Stomach (tissue), 8 donors: ENCODE measurements at regions not wholly inside any gene's neighbourhood (a gene's known extent, or its start where the extent isn't known, plus 50 kb on each side); places are given as distances from the start of the nearest gene placed in this dataset.

Source experiments
- DNase-seq, 2 donors: peaks; one replicate each; pipeline versions ENCODE4 v3.0.0 to v3.0.0-alpha.2; 2013 to 2019
- H3K27ac ChIP-seq, 5 donors: fragments of 200-600 bp in 4 of 5; sonication (generic) in 4 of 5; one replicate each; pipeline ENCODE4 v1.5.1; 2013 to 2019; ENCODE audit warnings: mild to moderate bottlenecking in 1 of 5, moderate library complexity in 1 of 5
- H3K27me3 ChIP-seq, 3 donors: fragments of 200-600 bp; sonication (generic); one replicate each; pipeline ENCODE4 v1.5.1; 2017 to 2019; ENCODE audit warnings: mixed run types in 1 of 3
- H3K36me3 ChIP-seq, 4 donors: fragments of 200-600 bp; sonication (generic); 1 replicate in 3 of 4; 2 replicates in 1 of 4; pipeline ENCODE4 v1.5.1; 2016 to 2019
- H3K4me1 ChIP-seq, 4 donors: fragments of 200-600 bp; sonication (generic); one replicate each; pipeline ENCODE4 v1.5.1; 2016 to 2019
- H3K4me3 ChIP-seq, 4 donors: fragments of 200-600 bp; sonication (generic) in 3 of 4; one replicate each; pipeline ENCODE4 v1.5.1; 2016 to 2019; ENCODE audit warnings: mild to moderate bottlenecking in 1 of 4
- H3K9me3 ChIP-seq, 4 donors: fragments of 200-600 bp; sonication (generic); one replicate each; pipeline ENCODE4 v1.5.1; 2016 to 2019
- EP300 ChIP-seq: sonication (generic); formaldehyde crosslinking; IDR thresholded peaks from one replicate; pipeline ENCODE4 v1.6.1; 2017; ENCODE audit warnings: antibody characterized with exemption
- POLR2A ChIP-seq, 4 donors: fragments of 450-650 bp; IDR thresholded peaks; one replicate each; pipeline ENCODE4 v1.6.1; 2016; ENCODE audit warnings: antibody characterized with exemption in 4 of 4, control low read depth in 2 of 4, mild to moderate bottlenecking in 1 of 4, moderate library complexity in 1 of 4
- POLR2AphosphoS5 ChIP-seq, 3 donors: sonication (generic); formaldehyde crosslinking; IDR thresholded peaks; one replicate each; pipeline ENCODE4 v1.6.1; 2016; ENCODE audit warnings: antibody characterized with exemption in 3 of 3
- WGBS, 5 donors: extraction: QIAGEN DNeasy Blood & Tissue Kit in 3 of 5; methylation state at CpG; one replicate each; pipeline versions ENCODE4 v1.1.5 to v1.1.7; 2013 to 2018; 5-methylcytosine and 5-hydroxymethylcytosine counted together
- intact Hi-C: fragments of 100-400 bp; cut with DNase I; formaldehyde crosslinking; loops from one replicate; pipeline ENCODE4 v1.15.1; 2023; ENCODE audit warnings: low total_unique reads
- TF ChIP-seq, protein P1 (sequence below), 7 experiments: fragments of 450-650 bp in 4 of 7; fragments of 200-600 bp in 3 of 7; sonication (generic) in 3 of 7; IDR thresholded peaks; one replicate each; pipeline ENCODE4 v1.5.1; 2016 to 2019; ENCODE audit warnings: antibody characterized with exemption in 7 of 7, control low read depth in 2 of 7, mild to moderate bottlenecking in 1 of 7
- donor health status: healthy with polysubstance abuse.
- donor health status: Bipolar disorder and iron deficiency.
- donor health status: healthy.

DNA sequence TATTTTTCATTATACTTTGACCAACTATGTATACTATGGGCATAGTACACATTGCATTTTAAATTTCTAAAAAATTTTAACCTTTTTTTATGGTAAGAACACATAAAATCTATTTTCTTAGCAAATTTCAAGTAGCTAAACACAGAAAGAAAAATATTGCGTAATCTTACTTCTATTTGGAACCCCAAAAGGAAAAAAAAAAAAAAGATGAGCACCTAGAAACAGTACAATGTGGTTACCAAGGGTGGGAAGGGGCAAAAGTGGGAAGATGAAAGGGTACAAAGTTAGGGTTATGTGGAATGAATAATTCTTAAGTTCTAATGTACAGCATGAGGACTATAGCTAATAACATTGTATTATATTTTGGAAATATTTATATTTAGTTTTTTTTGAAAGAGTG lies 205.0 kb upstream of the EPHA4 start:
- H3K27ac ChIP-seq = no peak overlapping the region
- H3K36me3 ChIP-seq = no peaks in the 10 kb centered on the region
- TF ChIP-seq POLR2A (IDR thresholded peaks at IDR 0.05) (no peak), EP300 (no peak), POLR2AphosphoS5 (IDR thresholded peaks at IDR 0.05) (no peak)
- TF ChIP-seq, protein P1, sequence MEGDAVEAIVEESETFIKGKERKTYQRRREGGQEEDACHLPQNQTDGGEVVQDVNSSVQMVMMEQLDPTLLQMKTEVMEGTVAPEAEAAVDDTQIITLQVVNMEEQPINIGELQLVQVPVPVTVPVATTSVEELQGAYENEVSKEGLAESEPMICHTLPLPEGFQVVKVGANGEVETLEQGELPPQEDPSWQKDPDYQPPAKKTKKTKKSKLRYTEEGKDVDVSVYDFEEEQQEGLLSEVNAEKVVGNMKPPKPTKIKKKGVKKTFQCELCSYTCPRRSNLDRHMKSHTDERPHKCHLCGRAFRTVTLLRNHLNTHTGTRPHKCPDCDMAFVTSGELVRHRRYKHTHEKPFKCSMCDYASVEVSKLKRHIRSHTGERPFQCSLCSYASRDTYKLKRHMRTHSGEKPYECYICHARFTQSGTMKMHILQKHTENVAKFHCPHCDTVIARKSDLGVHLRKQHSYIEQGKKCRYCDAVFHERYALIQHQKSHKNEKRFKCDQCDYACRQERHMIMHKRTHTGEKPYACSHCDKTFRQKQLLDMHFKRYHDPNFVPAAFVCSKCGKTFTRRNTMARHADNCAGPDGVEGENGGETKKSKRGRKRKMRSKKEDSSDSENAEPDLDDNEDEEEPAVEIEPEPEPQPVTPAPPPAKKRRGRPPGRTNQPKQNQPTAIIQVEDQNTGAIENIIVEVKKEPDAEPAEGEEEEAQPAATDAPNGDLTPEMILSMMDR (IDR thresholded peaks at IDR 0.05) = no peak
- H3K4me3 ChIP-seq = no peak overlapping the region
- H3K4me1 ChIP-seq = peaks cover 0 to 6% (median 0%) of the 10 kb centered on the region in 4 donors
- WGBS, 5 donors = 39 to 97% (median 88%) methylated on average over 1 of the region's 1 CpG
- H3K9me3 ChIP-seq = no peaks in the 10 kb centered on the region
- no peaks in the 10 kb centered on the region for H3K27me3 ChIP-seq
- intact Hi-C loops = no loop called here
- DNase-seq = no peak

DNA sequence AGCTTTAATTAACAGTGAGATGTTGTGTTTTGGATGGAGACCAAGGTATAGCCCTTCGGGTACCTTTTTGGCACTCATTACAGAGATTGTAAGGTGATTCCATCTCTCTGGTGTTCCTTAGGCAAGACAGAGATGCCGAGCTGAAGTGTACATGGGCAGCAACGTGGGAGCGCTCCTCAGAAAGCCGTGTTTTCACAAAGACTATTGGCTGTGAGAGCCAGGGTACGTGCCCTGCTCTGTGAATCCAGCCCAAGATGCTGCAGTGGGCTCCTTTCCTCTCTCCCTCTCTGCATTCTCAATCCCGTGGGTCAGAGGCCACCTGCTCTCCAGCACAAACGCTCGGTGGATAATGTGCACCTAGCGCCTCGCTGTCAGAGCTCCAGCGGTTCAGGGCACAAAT lies 203.0 kb upstream of the EPHA4 start:
- Histone ChIP-seq H3K4me1 (no peaks in the 10 kb centered on the region), H3K27ac (no peak overlapping the region), H3K36me3 (no peaks in the 10 kb centered on the region), H3K4me3 (no peak overlapping the region), H3K27me3 (no peaks in the 10 kb centered on the region), H3K9me3 (no peaks in the 10 kb centered on the region)
- DNase-seq = no peak
- intact Hi-C loops = no loop called here
- TF ChIP-seq, protein P1 (IDR thresholded peaks at IDR 0.05) = no peak
- TF ChIP-seq POLR2A (IDR thresholded peaks at IDR 0.05) = no peak
- no peak for TF ChIP-seq EP300
- no peak for TF ChIP-seq POLR2AphosphoS5 (IDR thresholded peaks at IDR 0.05)
- WGBS, 5 donors = 75 to 81% (median 79%) methylated on average over 12 of the region's 12 CpGs

DNA sequence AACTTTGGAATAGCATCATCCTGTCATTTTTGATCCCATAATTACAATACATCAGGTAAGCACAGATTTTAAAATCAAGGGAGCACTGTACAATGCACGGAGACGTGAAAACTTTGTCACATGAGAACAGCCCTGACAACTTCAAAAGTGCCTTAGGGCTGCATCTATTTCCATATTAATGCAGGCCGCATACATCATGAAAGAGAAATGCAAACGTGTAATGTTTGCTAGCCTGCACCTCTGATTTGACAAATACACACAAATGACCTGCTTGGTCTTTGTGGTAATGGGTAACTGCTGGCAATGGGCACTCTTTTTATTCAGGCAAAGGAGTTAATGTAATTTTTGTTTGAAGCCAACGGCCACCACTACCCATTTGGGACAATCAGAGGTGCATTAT lies 202.0 kb upstream of the EPHA4 start:
- TF ChIP-seq POLR2AphosphoS5 (IDR thresholded peaks at IDR 0.05) = no peak
- TF ChIP-seq EP300 = no peak
- no peak for TF ChIP-seq POLR2A (IDR thresholded peaks at IDR 0.05)
- intact Hi-C loops = no loop called here
- peak in 1 of 2 donors; percentile 23 for DNase-seq
- Histone ChIP-seq H3K4me3 (no peak overlapping the region), H3K36me3 (no peaks in the 10 kb centered on the region), H3K9me3 (no peaks in the 10 kb centered on the region), H3K27ac (no peak overlapping the region), H3K4me1 (no peaks in the 10 kb centered on the region), H3K27me3 (no peaks in the 10 kb centered on the region)
- WGBS, 5 donors = 26 to 62% (median 44%) methylated on average over 5 of the region's 5 CpGs

DNA sequence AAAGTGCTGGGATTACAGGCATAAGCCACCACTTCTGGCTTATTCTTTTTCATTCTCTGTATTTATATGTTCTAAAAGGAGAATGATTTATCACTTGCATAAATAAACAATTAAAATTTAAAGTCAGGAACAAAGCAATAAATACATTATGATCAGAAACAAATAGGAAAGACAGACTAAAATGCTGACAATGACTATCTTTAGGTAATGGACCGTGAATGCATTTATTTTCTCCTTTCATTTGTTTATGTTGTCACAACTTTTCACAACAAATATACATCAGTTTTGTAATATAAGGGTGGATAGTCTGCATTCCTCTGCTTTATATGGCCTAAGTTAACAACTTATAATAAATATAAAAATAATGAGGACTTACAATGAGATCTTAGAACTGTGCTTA lies 199.2 kb upstream of the EPHA4 start:
- no peaks in the 10 kb centered on the region for H3K36me3 ChIP-seq
- no peaks in the 10 kb centered on the region for H3K4me1 ChIP-seq
- TF ChIP-seq POLR2AphosphoS5 (IDR thresholded peaks at IDR 0.05) = no peak
- TF ChIP-seq EP300 = no peak
- no peak for TF ChIP-seq POLR2A (IDR thresholded peaks at IDR 0.05)
- H3K27ac ChIP-seq = no peak overlapping the region
- 77 to 94% (median 88%) methylated on average over 1 of the region's 1 CpG for WGBS, 5 donors
- intact Hi-C loops = no loop called here
- DNase-seq = no peak
- H3K4me3 ChIP-seq = no peak overlapping the region
- H3K9me3 ChIP-seq = no peaks in the 10 kb centered on the region
- H3K27me3 ChIP-seq = no peaks in the 10 kb centered on the region

DNA sequence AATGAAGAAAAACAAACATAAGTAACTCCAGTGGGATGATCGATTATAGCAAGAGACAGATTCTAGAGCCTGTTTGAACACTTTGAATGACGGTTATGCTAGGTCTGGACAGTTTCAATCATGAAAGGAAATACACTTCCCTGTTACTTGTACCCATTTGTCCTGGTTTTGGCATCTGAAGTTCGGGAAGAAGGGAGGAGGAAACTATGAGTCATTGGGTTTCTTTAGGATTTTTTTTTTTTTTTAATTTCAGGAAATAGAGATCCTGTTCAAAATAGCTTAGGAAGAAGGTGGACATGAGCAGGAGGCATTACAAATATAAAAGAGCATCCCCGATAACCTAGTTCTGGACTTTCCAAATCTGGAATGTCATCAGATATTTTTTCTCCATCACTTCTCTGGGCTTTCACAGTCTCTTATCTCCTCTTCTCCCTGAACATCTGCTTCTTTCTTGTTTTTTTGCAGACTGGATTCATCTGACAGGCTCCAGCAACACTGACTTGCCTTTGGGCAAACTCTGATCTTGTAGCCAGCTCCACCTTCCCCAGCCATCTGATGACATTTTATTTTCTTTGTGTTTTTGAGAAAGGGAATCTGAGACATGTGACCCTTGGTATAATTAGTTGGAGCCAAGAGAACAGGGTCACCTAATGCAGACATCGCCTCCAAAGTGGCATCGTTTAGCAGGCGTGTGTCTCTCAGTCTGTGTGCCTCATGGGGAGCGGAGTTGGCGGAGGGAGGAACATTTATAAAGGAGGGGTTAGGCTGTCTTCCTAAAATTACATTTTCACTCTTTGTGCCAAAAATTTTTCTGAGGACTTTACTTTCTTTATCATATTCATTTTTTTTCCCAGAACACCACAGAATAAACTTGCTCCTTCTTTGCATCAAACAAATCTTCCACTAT lies 195.3 kb upstream of the EPHA4 start:
- DNase-seq = no peak
- WGBS, 5 donors = 69 to 76% (median 74%) methylated on average over 9 of the region's 9 CpGs
- H3K36me3 ChIP-seq = no peaks in the 10 kb centered on the region
- intact Hi-C loops = no loop called here
- no peak overlapping the region for H3K27ac ChIP-seq
- no peaks in the 10 kb centered on the region for H3K9me3 ChIP-seq
- H3K27me3 ChIP-seq = no peaks in the 10 kb centered on the region
- H3K4me1 ChIP-seq = no peaks in the 10 kb centered on the region
- H3K4me3 ChIP-seq = no peak overlapping the region
- TF ChIP-seq, protein P1 (IDR thresholded peaks at IDR 0.05) = no peak
- no peak for TF ChIP-seq POLR2A (IDR thresholded peaks at IDR 0.05)
- no peak for TF ChIP-seq EP300
- no peak for TF ChIP-seq POLR2AphosphoS5 (IDR thresholded peaks at IDR 0.05)
